ENCODE measurements at regions not wholly inside any gene's neighbourhood (a gene's known extent, or its start where the extent isn't known, plus 50 kb on each side); places are given as distances from the start of the nearest gene placed in this dataset.

DNA sequence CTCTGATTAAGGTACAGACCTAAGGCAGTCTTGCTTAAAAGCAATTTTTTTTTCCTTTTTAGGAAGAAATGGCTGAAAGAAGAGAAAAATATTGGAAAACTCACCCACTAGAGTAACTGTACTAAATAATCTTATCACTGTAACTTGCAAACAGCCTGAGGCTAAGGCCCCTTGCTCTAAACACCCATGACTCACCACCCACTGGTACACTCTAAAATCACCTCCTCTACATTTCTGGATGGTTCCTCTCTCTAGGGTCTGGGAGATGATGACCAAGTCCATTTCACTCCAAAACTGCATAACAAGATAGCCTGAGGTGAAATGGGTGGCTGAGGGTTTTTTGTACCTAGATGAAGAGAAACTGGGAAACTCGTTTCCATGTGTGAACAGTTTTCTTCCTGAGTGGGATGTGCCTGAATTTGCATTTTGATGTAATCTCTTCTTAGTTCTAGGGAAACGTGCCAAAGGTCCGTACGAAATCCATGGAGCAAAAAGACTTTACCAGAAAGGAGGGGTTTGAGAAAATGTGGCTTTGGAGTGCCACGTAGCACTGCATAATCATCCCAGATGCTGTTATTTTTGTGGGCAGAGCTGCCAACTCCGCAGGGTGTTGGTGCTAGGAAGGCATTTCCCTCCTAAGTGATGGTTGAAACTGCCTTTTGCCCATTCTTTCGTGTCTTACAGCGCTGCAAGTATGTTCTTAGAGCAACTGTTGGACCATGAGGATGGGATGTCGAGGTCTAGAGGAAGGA lies 113.5 kb upstream of the C10orf90 start:
- TF ChIP-seq CTCF (IDR thresholded peaks at IDR 0.05) (no peak), ZFX (IDR thresholded peaks at IDR 0.05; ENCODE audit: borderline replicate concordance) (no peak)
- no peak overlapping the region for H3K27ac ChIP-seq

DNA sequence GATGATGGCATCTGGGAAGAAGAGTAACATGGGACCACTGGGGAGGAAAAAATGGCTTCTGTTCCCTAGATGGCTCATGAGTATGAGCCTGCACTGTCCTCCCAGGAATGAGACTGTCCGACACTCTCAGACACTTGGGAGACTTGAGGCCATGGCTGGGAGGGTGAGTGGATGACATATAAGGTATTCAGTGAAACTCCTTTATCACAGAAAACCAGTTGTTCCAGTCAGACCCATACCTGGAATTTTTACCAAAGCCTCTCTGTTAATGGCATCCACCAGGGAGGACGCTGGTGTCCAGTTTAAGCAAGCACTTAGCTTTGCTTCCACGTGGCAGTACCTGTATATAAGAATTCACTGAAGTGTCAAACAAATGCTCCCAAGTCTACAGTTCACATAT lies 116.7 kb upstream of the C10orf90 start:
- TF ChIP-seq CTCF (IDR thresholded peaks at IDR 0.05) (no peak), ZFX (IDR thresholded peaks at IDR 0.05; ENCODE audit: borderline replicate concordance) (no peak)
- no peak overlapping the region for H3K27ac ChIP-seq

- H3K27ac ChIP-seq, result no peak overlapping the region
- no peak for TF ChIP-seq ZFX (IDR thresholded peaks at IDR 0.05; ENCODE audit: borderline replicate concordance)
- TF ChIP-seq CTCF (IDR thresholded peaks at IDR 0.05), result no peak
Measured at GRCh38 chr10:126795318-126795717, 109.9 kb upstream of the DOCK1 start.

DNA sequence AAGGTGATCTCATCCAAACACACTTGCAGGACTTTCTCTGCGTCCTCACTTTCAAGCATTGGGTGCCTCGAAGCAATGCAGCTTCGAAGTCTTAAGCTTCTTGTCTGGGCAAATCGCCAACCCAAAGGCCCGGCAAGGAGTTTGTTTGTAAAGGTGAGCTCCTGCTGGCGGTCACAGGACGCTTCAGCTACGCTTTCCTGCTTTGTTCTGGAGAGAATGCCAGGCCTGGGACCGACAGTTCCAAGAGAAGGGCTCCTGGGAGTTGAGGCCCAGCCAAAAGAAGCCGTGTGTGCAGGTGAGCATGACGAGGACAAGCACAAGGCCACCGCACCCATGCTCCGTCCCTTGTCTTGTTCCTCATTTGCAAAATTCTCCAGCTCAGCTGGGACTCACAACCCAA lies 106.6 kb upstream of the DOCK1 start:
- TF ChIP-seq ZFX (IDR thresholded peaks at IDR 0.05; ENCODE audit: borderline replicate concordance) (no peak), CTCF (IDR thresholded peaks at IDR 0.05) (no peak)
- H3K27ac ChIP-seq, result no peak overlapping the region

DNA sequence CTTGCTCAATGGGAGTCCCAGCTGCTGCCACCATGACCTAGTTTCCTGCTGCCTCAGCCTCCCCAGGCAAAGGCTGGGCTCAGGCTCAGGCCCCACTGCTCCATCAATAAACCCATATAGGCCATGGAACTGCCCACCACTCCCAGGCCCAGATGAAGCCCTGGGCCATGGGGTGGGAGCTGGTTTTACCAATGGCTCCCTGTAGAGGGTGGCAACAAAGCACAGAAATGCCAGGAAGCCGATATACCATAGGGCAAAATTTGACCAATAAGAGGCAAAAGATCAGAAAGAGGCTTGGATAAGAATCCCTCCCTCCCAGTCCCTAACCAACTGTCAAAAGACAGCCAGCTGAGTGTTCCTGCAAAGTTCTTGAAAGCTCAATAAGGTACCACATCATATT lies 101.8 kb upstream of the DOCK1 start:
- TF ChIP-seq CTCF (IDR thresholded peaks at IDR 0.05), result no peak
- no peak for TF ChIP-seq ZFX (IDR thresholded peaks at IDR 0.05; ENCODE audit: borderline replicate concordance)
- no peak overlapping the region for H3K27ac ChIP-seq

DNA sequence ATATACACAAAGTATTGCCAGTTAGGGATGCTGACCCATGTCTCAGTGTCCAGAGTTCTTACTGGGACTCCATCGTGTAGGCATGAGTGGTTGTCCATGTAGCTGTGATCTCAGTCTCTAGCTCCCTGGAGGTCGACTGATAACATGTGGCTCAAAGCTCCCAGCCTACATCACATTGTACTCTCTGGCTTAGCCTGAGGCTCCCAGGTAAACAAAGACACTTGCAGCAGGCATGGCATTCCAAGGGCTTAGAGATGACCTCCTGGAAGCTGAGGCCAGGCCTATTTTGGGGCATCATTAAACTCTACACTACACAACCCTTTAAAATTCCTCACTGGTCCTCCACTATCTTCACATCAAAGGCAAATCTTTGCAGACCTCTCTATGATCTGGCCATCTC lies 100.8 kb upstream of the DOCK1 start:
- no peak overlapping the region for H3K27ac ChIP-seq
- TF ChIP-seq CTCF (IDR thresholded peaks at IDR 0.05) (no peak), ZFX (IDR thresholded peaks at IDR 0.05; ENCODE audit: borderline replicate concordance) (no peak)

DNA sequence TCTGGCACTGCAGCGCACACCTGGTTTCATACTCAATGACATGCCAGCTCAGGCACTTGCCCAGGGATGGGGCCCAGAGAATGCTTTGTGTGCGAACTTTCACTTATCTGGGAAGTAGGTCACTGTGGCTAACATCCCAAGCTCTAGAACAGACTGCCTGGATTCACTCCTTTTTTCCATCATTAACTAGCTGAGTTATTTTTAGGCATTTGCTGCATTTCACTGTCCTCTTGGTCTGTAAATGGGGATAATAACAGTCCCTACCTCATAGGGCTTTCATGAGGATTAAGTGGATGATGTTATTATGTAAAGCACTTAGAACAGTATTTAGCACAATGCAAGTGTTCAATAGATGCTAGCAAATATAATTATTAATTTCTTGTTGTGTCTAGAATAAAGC lies 98.7 kb upstream of the DOCK1 start:
- TF ChIP-seq ZFX (IDR thresholded peaks at IDR 0.05; ENCODE audit: borderline replicate concordance), result no peak
- no peak for TF ChIP-seq CTCF (IDR thresholded peaks at IDR 0.05)
- H3K27ac ChIP-seq, result no peak overlapping the region
